K562 (cell line): ENCODE measurements at regions not wholly inside any gene's neighbourhood (a gene's known extent, or its start where the extent isn't known, plus 50 kb on each side); places are given as distances from the start of the nearest gene placed in this dataset.

Experiments
- ATAC-seq: fragments of 200-7000 bp; cut with Tn5 transposase; 3 replicates; pipeline ENCODE4 v1.9.1; 2020; ENCODE audit warnings: moderate library complexity
- BruUV-seq: library from RNA; stranded (reverse); fragments of 400-500 nt; replicated peaks from 2 replicates; lab custom pipeline; 2021; lab: Mats Ljungman, UMichigan
- CTCF ChIA-PET: fragments of 300-600 bp; formaldehyde crosslinking; extraction: SDS; loops from one replicate; lab custom pipeline; 2021; ENCODE audit warnings: low intra/inter-chr PET ratio; lab: Yijun Ruan, JAX
- POLR2A ChIA-PET: fragments of 300-600, 350-650 bp; sonication (Branson Sonifier 250); formaldehyde crosslinking; extraction: SDS; loops from one replicate; lab custom pipeline; 2021; ENCODE audit warnings: antibody characterized with exemption, inconsistent platforms; lab: Yijun Ruan, JAX
- DNase-seq, 4 experiments: peaks; one replicate each; pipeline versions ENCODE4 v3.0.0 to v3.0.0-alpha.2; 2011 to 2018; ENCODE audit warnings: low spot score in 3 of 4, mixed read lengths in 3 of 4; ENCODE audit errors: extremely low read depth in 1 of 4
- FAIRE-seq: peaks from 2 replicates; lab custom pipeline; 2011; peaks lifted over from hg19 to GRCh38; lab: Jason Lieb, UNC
- H2AFZ ChIP-seq: 2 replicates; pipeline ENCODE4 v1.6.0; 2011; ENCODE audit warnings: low read depth, low read length, control low read depth, inconsistent platforms
- H3K27ac ChIP-seq: fragments of 200-600 bp; 3 replicates; pipeline ENCODE4 v1.8.0; 2011; ENCODE audit warnings: low read depth, mild to moderate bottlenecking, control low read depth, inconsistent platforms, low read length, moderate library complexity, mixed read lengths; ENCODE audit errors: extremely low read depth
- H3K27me3 ChIP-seq, 2 experiments: fragments of 300-600 bp in 1 of 2; 2 replicates in 1 of 2; 3 replicates in 1 of 2; pipeline versions ENCODE4 v1.6.0 to v1.8.0; 2011; ENCODE audit warnings: inconsistent platforms in 2 of 2, low read length in 2 of 2, mild to moderate bottlenecking in 1 of 2, mixed read lengths in 1 of 2, moderate library complexity in 1 of 2; ENCODE audit not compliant: control insufficient read depth in 2 of 2, insufficient read depth in 2 of 2
- H3K36me3 ChIP-seq: fragments of 300-600 bp; 3 replicates; pipeline ENCODE4 v1.8.0; 2011; ENCODE audit warnings: mild to moderate bottlenecking, low read length, inconsistent platforms; ENCODE audit not compliant: control insufficient read depth, insufficient read depth
- H3K4me1 ChIP-seq, 2 experiments: fragments of 200-600 bp in 1 of 2; replicated peaks in 1 of 2; 2 replicates in 1 of 2; 3 replicates in 1 of 2; pipeline versions ENCODE4 v1.5.1 to v1.8.0; 2011; ENCODE audit warnings: inconsistent platforms in 2 of 2, low read length in 2 of 2, mild to moderate bottlenecking in 1 of 2, mixed read lengths in 1 of 2, moderate library complexity in 1 of 2; ENCODE audit not compliant: control insufficient read depth in 2 of 2, insufficient read depth in 2 of 2
- H3K4me2 ChIP-seq: 2 replicates; pipeline ENCODE4 v1.6.1; 2011; ENCODE audit warnings: low read length, control low read depth, inconsistent platforms, mixed read lengths; ENCODE audit not compliant: insufficient read depth
- H3K4me3 ChIP-seq: fragments of 200-600 bp; sonication (generic), shearing (Covaris generic); 2 replicates; pipeline ENCODE4 v1.5.1; 2016; ENCODE audit warnings: control low read depth, inconsistent platforms
- H3K79me2 ChIP-seq: fragments of 200-600 bp; 3 replicates; pipeline ENCODE4 v1.8.0; 2011; ENCODE audit warnings: low read length, inconsistent platforms; ENCODE audit not compliant: control insufficient read depth, insufficient read depth
- H3K9ac ChIP-seq, 2 experiments: 2 replicates each; pipeline versions ENCODE4 v1.6.0 to v1.6.1; 2011; ENCODE audit warnings: low read depth in 2 of 2, low read length in 2 of 2, control low read depth in 1 of 2, inconsistent platforms in 1 of 2, mild to moderate bottlenecking in 1 of 2, mixed read lengths in 1 of 2; ENCODE audit not compliant: insufficient read depth in 1 of 2
- H3K9me1 ChIP-seq: one replicate; pipeline ENCODE4 v1.6.0; 2011; ENCODE audit warnings: inconsistent platforms, mild to moderate bottlenecking, low read length, moderate library complexity; ENCODE audit not compliant: control insufficient read depth, insufficient read depth
- H3K9me3 ChIP-seq: replicated peaks from 2 replicates; pipeline ENCODE4 v1.5.1; 2011; ENCODE audit warnings: low read depth, low read length, inconsistent platforms; ENCODE audit not compliant: control insufficient read depth, insufficient read depth
- H4K20me1 ChIP-seq: replicated peaks from 2 replicates; pipeline ENCODE4 v1.6.1; 2011; ENCODE audit warnings: low read length, inconsistent platforms, mixed read lengths; ENCODE audit not compliant: control insufficient read depth, insufficient read depth
- CBFB ChIP-seq: sonication (generic); formaldehyde crosslinking; IDR thresholded peaks from 2 replicates; pipeline ENCODE4 v1.4.0; 2020; ENCODE audit warnings: mild to moderate bottlenecking, missing genetic modification reagents
- CBX8 ChIP-seq: fragments of 200-600 bp; sonication (generic); IDR thresholded peaks from 2 replicates; pipeline ENCODE4 v1.6.1; 2012; ENCODE audit warnings: borderline replicate concordance, mixed run types, low read depth, mild to moderate bottlenecking, moderate library complexity, mixed read lengths, low read length, control low read depth, inconsistent platforms; ENCODE audit not compliant: poor library complexity, severe bottlenecking; ENCODE audit errors: extremely low read depth
- E2F3 ChIP-seq: fragments of 250-450 bp; sonication (Bioruptor Pico); IDR thresholded peaks from 2 replicates; pipeline ENCODE4 v1.4.0; 2020; ENCODE audit warnings: mild to moderate bottlenecking
- POLR2G ChIP-seq: fragments of 200-400 bp; formaldehyde crosslinking; IDR thresholded peaks from 2 replicates; pipeline ENCODE4 v1.6.1; 2017; ENCODE audit warnings: low read depth, mild to moderate bottlenecking, antibody characterized with exemption, low read length, moderate library complexity
- RFX1 ChIP-seq: fragments of 450-650 bp; IDR thresholded peaks from 2 replicates; pipeline ENCODE4 v1.6.1; 2016; ENCODE audit warnings: mild to moderate bottlenecking, moderate library complexity
- SPI1 ChIP-seq: IDR thresholded peaks from 2 replicates; pipeline ENCODE4 v1.6.1; 2011; ENCODE audit warnings: low read depth, low read length, control low read depth, borderline replicate concordance
- SREBF1 ChIP-seq: fragments of 150-350 bp; IDR thresholded peaks from 2 replicates; pipeline ENCODE4 v1.6.1; 2014; ENCODE audit warnings: antibody characterized with exemption, low read depth, low read length, borderline replicate concordance
- TAF15 ChIP-seq: fragments of 200-400 bp; formaldehyde crosslinking; IDR thresholded peaks from 2 replicates; pipeline ENCODE4 v1.6.1; 2017; ENCODE audit warnings: mild to moderate bottlenecking, low read depth, low read length, moderate library complexity
- WGBS: fragments of 100-300 bp; shearing (Covaris generic); methylation state at CpG from one replicate; pipeline ENCODE4 v1.1.6; 2016; ENCODE audit warnings: low coverage, mixed read lengths; ENCODE audit not compliant: insufficient coverage; ENCODE audit errors: missing lambda C conversion rate; 5-methylcytosine and 5-hydroxymethylcytosine counted together
- in situ Hi-C: fragments of 300-500 bp; cut with MboI; formaldehyde crosslinking; loops from 4 replicates; pipeline ENCODE4 v1.15.0; 2018; ENCODE audit warnings: inconsistent platforms, mixed read lengths
- intact Hi-C: fragments of 100-400 bp; cut with micrococcal nuclease; formaldehyde crosslinking; loops from 2 replicates; pipeline ENCODE4 v1.14.2; 2022
- TF ChIP-seq, protein P1 (sequence below): fragments of 250-450 bp; sonication (Bioruptor Pico); IDR thresholded peaks from 2 replicates; pipeline ENCODE4 v1.4.0; 2020
- TF ChIP-seq, protein P2 (sequence below): sonication (generic); formaldehyde crosslinking; IDR thresholded peaks from 2 replicates; pipeline ENCODE4 v1.8.1; 2023; ENCODE audit warnings: mild to moderate bottlenecking, missing genetic modification reagents, moderate library complexity

DNA sequence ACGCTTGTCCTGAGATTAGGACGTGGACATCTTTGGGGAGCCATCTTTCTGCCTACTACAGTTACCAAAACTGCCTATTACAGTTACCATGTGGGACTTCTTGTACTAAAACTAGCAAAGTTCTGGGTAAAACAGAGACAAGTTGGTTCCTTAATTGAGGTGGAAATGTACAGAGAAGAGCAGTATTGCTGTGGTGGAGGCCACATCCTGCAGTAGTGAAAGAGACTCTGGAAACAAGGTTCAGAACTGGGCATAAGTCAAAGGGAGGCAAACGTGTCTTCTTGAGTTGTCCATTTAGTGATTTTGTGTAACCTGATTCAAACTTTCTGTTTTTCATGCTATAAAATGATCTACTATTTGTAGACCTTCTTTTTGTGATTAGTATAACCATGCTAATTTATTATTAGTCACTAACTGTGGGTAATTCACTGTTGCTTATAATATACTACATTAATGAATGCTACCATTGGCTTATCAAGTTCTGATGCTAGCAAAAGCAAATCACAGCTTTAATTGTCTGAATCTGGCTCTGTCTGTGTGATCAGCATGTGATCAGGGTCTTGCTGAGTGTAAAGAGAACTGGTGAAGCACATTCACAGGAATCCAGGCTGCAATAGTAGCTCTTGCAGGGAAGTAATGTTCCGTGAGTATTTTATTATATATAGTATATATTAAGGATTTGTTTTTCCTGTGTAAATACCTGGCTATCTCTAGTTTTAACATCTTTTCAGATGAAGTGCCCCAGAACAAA, 207.9 kb upstream of the GAP43 start (continued):
- TF ChIP-seq, protein P1, sequence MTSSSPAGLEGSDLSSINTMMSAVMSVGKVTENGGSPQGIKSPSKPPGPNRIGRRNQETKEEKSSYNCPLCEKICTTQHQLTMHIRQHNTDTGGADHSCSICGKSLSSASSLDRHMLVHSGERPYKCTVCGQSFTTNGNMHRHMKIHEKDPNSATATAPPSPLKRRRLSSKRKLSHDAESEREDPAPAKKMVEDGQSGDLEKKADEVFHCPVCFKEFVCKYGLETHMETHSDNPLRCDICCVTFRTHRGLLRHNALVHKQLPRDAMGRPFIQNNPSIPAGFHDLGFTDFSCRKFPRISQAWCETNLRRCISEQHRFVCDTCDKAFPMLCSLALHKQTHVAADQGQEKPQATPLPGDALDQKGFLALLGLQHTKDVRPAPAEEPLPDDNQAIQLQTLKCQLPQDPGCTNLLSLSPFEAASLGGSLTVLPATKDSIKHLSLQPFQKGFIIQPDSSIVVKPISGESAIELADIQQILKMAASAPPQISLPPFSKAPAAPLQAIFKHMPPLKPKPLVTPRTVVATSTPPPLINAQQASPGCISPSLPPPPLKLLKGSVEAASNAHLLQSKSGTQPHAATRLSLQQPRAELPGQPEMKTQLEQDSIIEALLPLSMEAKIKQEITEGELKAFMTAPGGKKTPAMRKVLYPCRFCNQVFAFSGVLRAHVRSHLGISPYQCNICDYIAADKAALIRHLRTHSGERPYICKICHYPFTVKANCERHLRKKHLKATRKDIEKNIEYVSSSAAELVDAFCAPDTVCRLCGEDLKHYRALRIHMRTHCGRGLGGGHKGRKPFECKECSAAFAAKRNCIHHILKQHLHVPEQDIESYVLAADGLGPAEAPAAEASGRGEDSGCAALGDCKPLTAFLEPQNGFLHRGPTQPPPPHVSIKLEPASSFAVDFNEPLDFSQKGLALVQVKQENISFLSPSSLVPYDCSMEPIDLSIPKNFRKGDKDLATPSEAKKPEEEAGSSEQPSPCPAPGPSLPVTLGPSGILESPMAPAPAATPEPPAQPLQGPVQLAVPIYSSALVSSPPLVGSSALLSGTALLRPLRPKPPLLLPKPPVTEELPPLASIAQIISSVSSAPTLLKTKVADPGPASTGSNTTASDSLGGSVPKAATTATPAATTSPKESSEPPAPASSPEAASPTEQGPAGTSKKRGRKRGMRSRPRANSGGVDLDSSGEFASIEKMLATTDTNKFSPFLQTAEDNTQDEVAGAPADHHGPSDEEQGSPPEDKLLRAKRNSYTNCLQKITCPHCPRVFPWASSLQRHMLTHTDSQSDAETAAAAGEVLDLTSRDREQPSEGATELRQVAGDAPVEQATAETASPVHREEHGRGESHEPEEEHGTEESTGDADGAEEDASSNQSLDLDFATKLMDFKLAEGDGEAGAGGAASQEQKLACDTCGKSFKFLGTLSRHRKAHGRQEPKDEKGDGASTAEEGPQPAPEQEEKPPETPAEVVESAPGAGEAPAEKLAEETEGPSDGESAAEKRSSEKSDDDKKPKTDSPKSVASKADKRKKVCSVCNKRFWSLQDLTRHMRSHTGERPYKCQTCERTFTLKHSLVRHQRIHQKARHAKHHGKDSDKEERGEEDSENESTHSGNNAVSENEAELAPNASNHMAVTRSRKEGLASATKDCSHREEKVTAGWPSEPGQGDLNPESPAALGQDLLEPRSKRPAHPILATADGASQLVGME (CRISPR knock-in tag) = no peak
- TF ChIP-seq E2F3 (CRISPR knock-in tag) (no peak), CBFB (CRISPR knock-in tag) (no peak)

GRCh38 chr3:115418583-115418982, 204.7 kb upstream of the GAP43 start:
- Histone ChIP-seq H3K9ac (no peak overlapping the region), H3K79me2 (no peaks in the 10 kb centered on the region), H3K9me1 (no peaks in the 10 kb centered on the region), H2AFZ (no peak overlapping the region), H4K20me1 (no peaks in the 10 kb centered on the region), H3K4me3 (no peak overlapping the region), H3K36me3 (no peaks in the 10 kb centered on the region), H3K27me3 (no peaks in the 10 kb centered on the region), H3K4me1 (no peaks in the 10 kb centered on the region), H3K27ac (no peak overlapping the region), H3K9me3 (no peaks in the 10 kb centered on the region), H3K4me2 (no peak overlapping the region)
- DNase-seq = no peak
- no peak for FAIRE-seq
- ATAC-seq = no peak
- POLR2A ChIA-PET = no interaction called here
- intact Hi-C loops (no loop called here), in situ Hi-C loops (no loop called here)
- TF ChIP-seq CBX8 (no peak), TAF15 (no peak), SPI1 (no peak), RFX1 (peak; percentile 45), POLR2G (no peak), SREBF1 (no peak)
- TF ChIP-seq, protein P2, sequence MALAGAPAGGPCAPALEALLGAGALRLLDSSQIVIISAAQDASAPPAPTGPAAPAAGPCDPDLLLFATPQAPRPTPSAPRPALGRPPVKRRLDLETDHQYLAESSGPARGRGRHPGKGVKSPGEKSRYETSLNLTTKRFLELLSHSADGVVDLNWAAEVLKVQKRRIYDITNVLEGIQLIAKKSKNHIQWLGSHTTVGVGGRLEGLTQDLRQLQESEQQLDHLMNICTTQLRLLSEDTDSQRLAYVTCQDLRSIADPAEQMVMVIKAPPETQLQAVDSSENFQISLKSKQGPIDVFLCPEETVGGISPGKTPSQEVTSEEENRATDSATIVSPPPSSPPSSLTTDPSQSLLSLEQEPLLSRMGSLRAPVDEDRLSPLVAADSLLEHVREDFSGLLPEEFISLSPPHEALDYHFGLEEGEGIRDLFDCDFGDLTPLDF = no peak
- BruUV-seq = no TSS peak
- WGBS = 0% methylated on average over 1 of the region's 1 CpG
- CTCF ChIA-PET = no interaction called here
